GM18867 (cell line): ENCODE measurements at regions not wholly inside any gene's neighbourhood (a gene's known extent, or its start where the extent isn't known, plus 50 kb on each side); places are given as distances from the start of the nearest gene placed in this dataset.
A peak's percentile ranks its signal among the peaks of the same experiment; 100 is the strongest.

ENCODE experiments used
- ATAC-seq: cut with Tn5 transposase; IDR thresholded peaks from one replicate; pipeline ENCODE4 v1.9.1; 2021; ENCODE audit warnings: mild to moderate bottlenecking, moderate library complexity; ENCODE audit not compliant: unreplicated experiment

GRCh38 chr5:16013334-16014065, 166.1 kb downstream of the MARCHF11 start:
- ATAC-seq: no peak

- no peak for ATAC-seq
Measured at GRCh38 chr5:16009256-16009655, 170.3 kb downstream of the MARCHF11 start.

- ATAC-seq: no peak
Measured at GRCh38 chr5:16007750-16008415, 171.7 kb downstream of the MARCHF11 start.

- ATAC-seq: peak; percentile 77
Measured at GRCh38 chr5:16005225-16005624, 174.4 kb downstream of the MARCHF11 start.

- no peak for ATAC-seq
Measured at GRCh38 chr5:16000056-16000455, 179.5 kb downstream of the MARCHF11 start.

GRCh38 chr5:15995341-15996052, 184.1 kb downstream of the MARCHF11 start:
- no peak for ATAC-seq

- no peak for ATAC-seq
Measured at GRCh38 chr5:15993919-15994318, 185.7 kb downstream of the MARCHF11 start.

GRCh38 chr5:15993334-15993733, 186.3 kb downstream of the MARCHF11 start:
- ATAC-seq: no peak

- ATAC-seq: no peak
Measured at GRCh38 chr5:15992918-15993317, 186.7 kb downstream of the MARCHF11 start.

- ATAC-seq: no peak
Measured at GRCh38 chr5:15991586-15991985, 188.0 kb downstream of the MARCHF11 start.
